Spleen (tissue), 7 donors: ENCODE measurements at regions not wholly inside any gene's neighbourhood (a gene's known extent, or its start where the extent isn't known, plus 50 kb on each side); places are given as distances from the start of the nearest gene placed in this dataset.

Experiments
- POLR2A ChIP-seq, 3 donors: fragments of 450-650 bp; IDR thresholded peaks; one replicate each; pipeline ENCODE4 v1.5.1; 2017; ENCODE audit warnings: antibody characterized with exemption in 3 of 3, mild to moderate bottlenecking in 1 of 3
- POLR2AphosphoS5 ChIP-seq, 3 donors: sonication (generic); formaldehyde crosslinking; IDR thresholded peaks; one replicate each; pipeline ENCODE4 v1.5.1; 2017; ENCODE audit warnings: antibody characterized with exemption in 3 of 3
- TF ChIP-seq, protein P1 (sequence below), 11 experiments: fragments of 200-600 bp in 7 of 11; fragments of 450-650 bp in 4 of 11; sonication (generic) in 4 of 11; IDR thresholded peaks in 8 of 11; conservative IDR thresholded peaks in 3 of 11; 1 replicate in 7 of 11; 2 replicates in 4 of 11; pipeline versions ENCODE4 v1.4.0 to v1.8.0; 2016 to 2021; ENCODE audit warnings: antibody characterized with exemption in 11 of 11, inconsistent platforms in 4 of 11, mild to moderate bottlenecking in 1 of 11
- donor health status: DM: no; HTN: no; CAD: no; lungs with moderate emphysema.
- donor health status: DM: no; HTN: no; CAD: no.
- donor health status: DM: no; HTN: no; CAD: no.

DNA sequence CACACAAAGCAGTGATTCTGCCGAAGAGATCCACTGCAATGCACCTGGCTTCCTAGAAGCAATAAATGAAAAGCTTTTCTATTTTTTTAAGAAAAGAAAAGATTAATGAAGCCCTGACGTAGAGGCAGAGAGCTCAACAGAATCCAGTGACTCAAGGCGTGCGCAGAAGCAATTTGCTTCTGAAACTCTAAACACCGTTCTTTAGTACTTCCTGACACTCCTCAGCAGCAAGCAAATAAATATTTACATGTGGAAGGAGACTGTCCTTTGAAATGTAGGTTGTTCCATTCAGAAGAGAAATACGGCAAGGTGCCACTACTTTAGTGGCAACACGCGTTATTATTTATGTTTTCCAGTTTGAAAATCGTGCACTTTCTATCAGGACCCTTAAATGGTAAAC, 126.2 kb upstream of the ZNF516 start:
- TF ChIP-seq, protein P1, sequence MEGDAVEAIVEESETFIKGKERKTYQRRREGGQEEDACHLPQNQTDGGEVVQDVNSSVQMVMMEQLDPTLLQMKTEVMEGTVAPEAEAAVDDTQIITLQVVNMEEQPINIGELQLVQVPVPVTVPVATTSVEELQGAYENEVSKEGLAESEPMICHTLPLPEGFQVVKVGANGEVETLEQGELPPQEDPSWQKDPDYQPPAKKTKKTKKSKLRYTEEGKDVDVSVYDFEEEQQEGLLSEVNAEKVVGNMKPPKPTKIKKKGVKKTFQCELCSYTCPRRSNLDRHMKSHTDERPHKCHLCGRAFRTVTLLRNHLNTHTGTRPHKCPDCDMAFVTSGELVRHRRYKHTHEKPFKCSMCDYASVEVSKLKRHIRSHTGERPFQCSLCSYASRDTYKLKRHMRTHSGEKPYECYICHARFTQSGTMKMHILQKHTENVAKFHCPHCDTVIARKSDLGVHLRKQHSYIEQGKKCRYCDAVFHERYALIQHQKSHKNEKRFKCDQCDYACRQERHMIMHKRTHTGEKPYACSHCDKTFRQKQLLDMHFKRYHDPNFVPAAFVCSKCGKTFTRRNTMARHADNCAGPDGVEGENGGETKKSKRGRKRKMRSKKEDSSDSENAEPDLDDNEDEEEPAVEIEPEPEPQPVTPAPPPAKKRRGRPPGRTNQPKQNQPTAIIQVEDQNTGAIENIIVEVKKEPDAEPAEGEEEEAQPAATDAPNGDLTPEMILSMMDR (IDR thresholded peaks at IDR 0.05 in 8 of 11, conservative IDR thresholded peaks at IDR 0.05 in 3 of 11), result no peak
- TF ChIP-seq POLR2A (IDR thresholded peaks at IDR 0.05), result no peak
- no peak for TF ChIP-seq POLR2AphosphoS5 (IDR thresholded peaks at IDR 0.05)
